IgD-negative memory B cell (primary cell): ENCODE measurements at regions not wholly inside any gene's neighbourhood (a gene's known extent, or its start where the extent isn't known, plus 50 kb on each side); places are given as distances from the start of the nearest gene placed in this dataset.
A peak's percentile ranks its signal among the peaks of the same experiment; 100 is the strongest.
"Not testable (repeated sequence)": the region's sequence is repeated elsewhere in the genome, so short reads cannot be mapped to it uniquely, and the experiment has no call there.

ENCODE experiments used
- H3K27ac Mint-ChIP-seq, 3 donors: one replicate each; pipeline ENCODE4 v1.8.0; 2020 to 2022; ENCODE audit warnings: mild to moderate bottlenecking in 3 of 3, mixed read lengths in 3 of 3, moderate library complexity in 1 of 3
- H3K27me3 Mint-ChIP-seq: one replicate; pipeline ENCODE4 v1.8.0; 2021; ENCODE audit warnings: mixed read lengths
- H3K36me3 Mint-ChIP-seq: one replicate; pipeline ENCODE4 v1.8.0; 2020; ENCODE audit warnings: mild to moderate bottlenecking, mixed read lengths
- H3K4me1 Mint-ChIP-seq, 3 donors: one replicate each; pipeline ENCODE4 v1.8.0; 2020 to 2022; ENCODE audit warnings: mixed read lengths in 3 of 3, mild to moderate bottlenecking in 1 of 3
- H3K4me3 Mint-ChIP-seq, 4 donors: one replicate each; pipeline ENCODE4 v1.8.0; 2020 to 2022; ENCODE audit warnings: mild to moderate bottlenecking in 4 of 4, mixed read lengths in 4 of 4, moderate library complexity in 3 of 4
- H3K9me3 Mint-ChIP-seq, 3 donors: one replicate each; pipeline ENCODE4 v1.8.0; 2020 to 2021; ENCODE audit warnings: mixed read lengths in 3 of 3, mild to moderate bottlenecking in 1 of 3

DNA sequence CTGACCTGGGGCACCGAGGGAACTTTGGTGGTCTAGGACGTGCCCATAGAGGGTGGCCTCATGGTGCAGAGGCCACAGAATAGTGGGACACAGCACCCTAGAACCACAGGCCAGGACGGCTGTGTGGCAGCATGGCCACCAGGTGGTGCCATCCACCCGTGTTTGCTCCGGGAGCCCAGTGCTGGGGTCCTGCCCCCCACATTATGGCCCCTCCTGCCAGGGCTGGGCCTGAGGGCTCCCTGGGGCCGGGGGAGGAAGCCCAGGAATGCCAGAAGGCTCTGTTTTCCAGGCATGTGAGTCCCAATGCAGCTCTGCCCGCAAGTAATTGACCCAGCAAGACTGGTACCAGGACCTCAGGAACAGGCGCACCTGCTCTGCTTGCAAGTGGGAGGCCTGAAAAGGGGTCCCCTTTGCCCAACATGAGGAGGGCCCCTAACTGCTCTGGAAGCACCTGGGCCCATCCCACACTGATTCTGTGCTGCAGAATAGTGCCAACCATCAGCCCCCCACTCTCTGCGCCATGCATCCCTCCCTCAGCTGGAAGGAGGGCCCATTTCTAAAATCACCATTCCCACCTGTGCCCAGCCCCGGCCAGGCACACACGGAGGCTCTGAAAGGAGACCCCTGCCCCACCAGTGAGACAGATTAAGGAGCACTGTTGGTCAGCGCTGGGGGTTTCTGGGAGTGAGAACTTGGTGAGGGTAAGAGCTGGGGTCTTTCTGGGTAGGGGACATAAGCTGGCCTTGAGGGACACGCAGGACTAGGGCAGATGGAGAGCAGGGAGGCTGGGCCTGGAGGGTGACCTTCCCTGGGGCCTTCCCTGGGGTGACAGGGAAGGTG is 174.4 kb downstream of the TBC1D2B start:
- H3K36me3 Mint-ChIP-seq, H3K27me3 Mint-ChIP-seq, H3K4me1 Mint-ChIP-seq, H3K9me3 Mint-ChIP-seq, H3K4me3 Mint-ChIP-seq, H3K27ac Mint-ChIP-seq: not testable (repeated sequence)

DNA sequence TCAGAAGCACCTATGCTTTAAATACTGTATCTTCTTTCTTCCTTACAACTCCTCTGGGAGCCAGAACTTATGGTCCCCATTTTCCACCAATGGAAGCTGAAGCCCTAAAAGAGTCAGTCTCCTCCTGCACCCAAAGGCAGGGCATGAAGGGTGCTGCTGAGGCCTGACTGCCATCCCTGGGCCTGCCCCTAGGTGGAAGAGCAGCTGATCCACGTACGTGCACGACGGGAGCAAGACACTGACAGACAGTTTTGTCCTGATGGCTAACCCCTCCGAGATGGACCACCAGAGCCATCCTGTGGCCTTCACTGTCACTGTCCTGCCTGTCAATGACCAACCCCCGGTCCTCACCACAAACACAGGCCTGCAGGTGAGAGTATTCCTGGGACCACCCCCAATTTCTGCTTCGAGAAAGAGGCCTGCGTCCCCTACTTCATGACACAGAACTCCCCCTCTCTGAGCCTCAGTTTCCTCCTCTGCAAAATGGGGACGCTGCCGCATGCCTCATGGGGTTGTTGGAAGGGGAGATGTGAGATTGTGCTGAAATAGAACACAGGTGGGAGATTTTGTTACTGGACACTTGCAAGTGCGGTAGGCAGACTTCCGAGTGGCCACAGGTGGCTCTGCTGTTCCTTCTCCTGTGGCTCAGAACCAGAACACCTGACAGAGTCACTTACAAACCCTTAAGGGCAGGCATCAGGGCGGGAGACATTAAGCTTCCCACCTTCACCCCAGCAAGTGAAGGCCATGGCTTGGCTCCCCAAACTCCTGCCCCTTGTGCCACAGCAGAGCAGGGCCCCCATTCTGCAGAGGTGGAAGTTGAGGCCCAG is 175.4 kb downstream of the TBC1D2B start:
- H3K27me3 Mint-ChIP-seq = peaks cover 5% of the 10 kb centered on the region
- H3K9me3 Mint-ChIP-seq = peaks cover 0 to 1% (median 0%) of the 10 kb centered on the region in 3 donors
- no peaks in the 10 kb centered on the region for H3K36me3 Mint-ChIP-seq
- H3K27ac Mint-ChIP-seq = no peak overlapping the region
- H3K4me1 Mint-ChIP-seq = no peaks in the 10 kb centered on the region
- H3K4me3 Mint-ChIP-seq = no peak overlapping the region

DNA sequence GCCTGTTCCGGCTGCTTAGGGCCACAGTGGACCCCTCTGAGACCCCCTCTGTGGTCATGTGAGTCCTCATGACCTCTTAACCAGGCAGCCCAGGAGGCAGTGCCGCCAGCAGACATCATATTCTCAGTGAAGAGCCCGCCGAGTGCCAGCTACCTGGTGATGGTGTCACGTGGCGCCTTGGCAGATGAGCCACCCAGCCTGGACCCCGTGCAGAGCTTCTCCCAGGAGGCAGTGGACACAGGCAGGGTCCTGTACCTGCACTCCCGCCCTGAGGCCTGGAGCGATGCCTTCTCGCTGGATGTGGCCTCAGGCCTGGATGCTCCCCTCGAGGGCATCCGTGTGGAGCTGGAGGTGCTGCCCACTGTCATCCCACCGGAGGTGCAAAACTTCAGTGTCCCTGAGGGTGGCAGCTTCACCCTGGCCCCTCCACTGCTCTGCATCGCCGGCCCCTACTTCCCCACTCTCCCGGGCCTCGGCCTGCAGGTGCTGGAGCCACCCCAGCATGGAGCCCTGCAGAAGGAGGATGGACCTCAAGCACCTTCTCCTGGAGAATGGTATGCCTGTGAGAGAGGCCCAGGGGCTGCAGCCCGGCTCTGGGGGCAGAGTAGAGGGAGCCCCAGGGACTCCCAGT is 176.1 kb downstream of the TBC1D2B start:
- Mint-ChIP-seq H3K4me3 (no peak overlapping the region), H3K9me3 (peaks cover 0 to 1% (median 0%) of the 10 kb centered on the region in 3 donors), H3K27ac (no peak overlapping the region), H3K36me3 (no peaks in the 10 kb centered on the region), H3K27me3 (peaks cover 4% of the 10 kb centered on the region), H3K4me1 (no peaks in the 10 kb centered on the region)

DNA sequence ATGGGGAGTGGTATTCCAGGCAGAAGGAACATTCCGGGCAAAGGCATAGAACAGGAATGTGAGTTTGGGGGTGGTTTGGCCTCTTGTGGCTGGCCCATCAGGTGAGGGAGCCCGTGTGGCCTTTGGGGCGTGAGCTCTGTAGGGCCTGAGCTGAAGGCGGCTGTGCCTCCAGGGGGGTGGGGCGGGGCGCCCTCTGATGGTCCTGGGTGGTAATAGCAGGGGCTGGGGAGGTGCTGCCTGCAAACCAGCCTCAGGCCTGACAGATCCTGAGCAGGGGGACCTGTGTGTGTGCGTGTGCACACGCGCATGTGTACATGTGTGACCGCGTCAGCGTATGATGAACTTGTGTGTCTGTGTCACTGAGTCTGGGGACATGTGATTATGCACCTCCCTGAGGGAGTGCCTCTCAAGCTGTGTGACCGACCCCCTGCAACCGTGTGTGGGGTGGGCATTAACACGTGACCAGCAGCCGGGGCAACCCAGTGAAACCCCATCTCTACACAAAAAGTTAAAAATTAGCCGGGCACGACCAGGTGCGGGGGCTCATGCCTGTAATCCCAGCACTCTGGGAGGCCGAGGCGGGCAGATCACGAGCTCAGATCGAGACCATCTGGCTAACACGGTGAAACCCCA is 177.1 kb downstream of the TBC1D2B start:
- H3K36me3 Mint-ChIP-seq, H3K4me1 Mint-ChIP-seq, H3K4me3 Mint-ChIP-seq, H3K27me3 Mint-ChIP-seq, H3K9me3 Mint-ChIP-seq, H3K27ac Mint-ChIP-seq: not testable (repeated sequence)

DNA sequence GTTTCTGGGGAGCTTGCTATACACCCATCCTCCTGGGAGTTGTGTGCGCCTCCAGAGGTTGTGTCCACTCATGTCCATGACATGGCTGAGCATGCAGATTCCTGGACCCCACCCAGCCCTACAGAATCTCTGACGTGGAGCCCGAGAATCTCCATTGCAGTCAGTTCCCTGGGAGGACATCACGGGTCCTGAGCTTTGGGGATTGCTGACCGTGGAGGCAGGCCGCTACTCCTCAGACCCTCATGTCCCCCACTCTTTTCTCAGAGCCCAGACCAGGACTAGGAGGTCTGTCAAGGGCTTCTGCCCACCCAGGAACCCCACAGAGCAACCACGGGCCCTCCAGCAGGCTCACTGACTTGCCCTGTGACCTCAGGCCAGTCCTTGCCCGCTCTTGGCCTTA is 177.7 kb downstream of the TBC1D2B start:
- not testable (repeated sequence) for H3K27ac Mint-ChIP-seq, H3K36me3 Mint-ChIP-seq, H3K4me3 Mint-ChIP-seq, H3K27me3 Mint-ChIP-seq, H3K9me3 Mint-ChIP-seq, H3K4me1 Mint-ChIP-seq

DNA sequence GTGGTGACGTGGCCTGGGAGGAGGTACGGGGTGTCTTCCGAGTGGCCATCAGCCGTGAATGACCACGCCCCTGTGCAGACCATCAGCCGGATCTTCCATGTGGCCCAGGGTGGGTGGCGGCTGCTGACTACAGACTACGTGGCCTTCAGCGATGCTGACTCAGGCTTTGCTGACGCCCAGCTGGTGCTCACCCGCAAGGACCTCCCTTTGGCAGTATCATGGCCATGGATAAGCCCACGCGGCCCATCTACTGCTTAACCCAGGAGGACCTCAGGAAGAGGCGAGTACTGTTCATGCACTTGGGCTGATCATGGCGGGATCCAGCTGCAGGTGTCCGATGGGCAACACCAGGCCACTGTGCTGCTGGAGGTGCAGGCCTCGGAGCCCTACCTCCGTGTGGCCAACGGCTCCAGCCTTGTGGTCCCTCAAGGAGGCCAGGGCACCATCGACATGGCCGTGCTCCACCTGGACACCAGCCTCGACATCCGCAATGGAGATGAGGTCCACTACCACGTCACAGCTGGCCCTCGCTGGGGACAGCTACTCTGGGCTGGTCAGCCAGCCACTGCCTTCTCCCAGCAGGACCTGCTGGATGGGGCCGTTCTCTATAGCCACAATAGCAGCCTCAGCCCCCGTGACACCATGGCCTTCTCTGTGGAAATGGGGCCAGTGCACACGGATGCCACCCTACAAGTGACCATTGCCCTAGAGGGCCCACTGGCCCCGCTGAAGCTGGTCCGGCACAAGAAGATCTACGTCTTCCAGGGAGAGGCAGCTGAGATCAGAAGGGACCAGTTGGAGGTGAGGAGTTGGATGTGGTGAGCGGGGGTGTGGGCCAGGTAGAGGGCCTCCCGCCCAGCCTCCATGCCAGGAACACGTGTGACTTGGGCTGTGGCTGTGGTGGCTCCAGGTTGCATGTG is 178.4 kb downstream of the TBC1D2B start:
- Mint-ChIP-seq H3K27me3 (peaks cover 8% of the 10 kb centered on the region), H3K27ac (no peak overlapping the region), H3K4me3 (no peak overlapping the region), H3K4me1 (peaks cover 0 to 5% (median 3%) of the 10 kb centered on the region in 3 donors), H3K36me3 (no peaks in the 10 kb centered on the region), H3K9me3 (peaks cover 0 to under 1% (median 0%) of the 10 kb centered on the region in 3 donors)

DNA sequence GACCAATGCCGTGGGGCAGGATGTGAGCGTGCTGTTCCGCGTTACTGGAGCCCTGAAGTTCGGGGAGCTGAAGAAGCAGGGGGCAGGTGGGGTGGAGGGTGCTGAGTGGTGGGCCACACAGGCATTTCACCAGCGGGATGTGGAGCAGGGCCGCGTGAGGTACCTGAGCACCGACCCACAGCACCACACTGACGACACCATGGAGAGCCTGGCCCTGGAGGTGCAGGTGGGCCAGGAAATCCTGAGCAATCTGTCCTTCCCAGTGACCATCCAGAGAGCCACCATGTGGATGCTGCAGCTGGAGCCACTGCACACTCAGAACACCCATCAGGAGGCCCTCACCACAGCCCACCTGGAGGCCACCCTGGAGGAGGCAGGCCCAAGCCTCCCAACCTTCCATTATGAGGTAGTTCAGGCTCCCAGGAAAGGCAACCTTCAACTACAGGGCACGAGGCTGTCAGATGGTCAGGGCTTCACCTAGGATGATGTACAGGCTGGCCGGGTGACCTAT is 179.6 kb downstream of the TBC1D2B start:
- H3K27me3 Mint-ChIP-seq = peaks cover 8% of the 10 kb centered on the region
- H3K9me3 Mint-ChIP-seq = no peaks in the 10 kb centered on the region
- no peaks in the 10 kb centered on the region for H3K36me3 Mint-ChIP-seq
- no peak overlapping the region for H3K27ac Mint-ChIP-seq
- H3K4me1 Mint-ChIP-seq = peaks cover 0 to 5% (median 3%) of the 10 kb centered on the region in 3 donors
- H3K4me3 Mint-ChIP-seq = no peak overlapping the region

DNA sequence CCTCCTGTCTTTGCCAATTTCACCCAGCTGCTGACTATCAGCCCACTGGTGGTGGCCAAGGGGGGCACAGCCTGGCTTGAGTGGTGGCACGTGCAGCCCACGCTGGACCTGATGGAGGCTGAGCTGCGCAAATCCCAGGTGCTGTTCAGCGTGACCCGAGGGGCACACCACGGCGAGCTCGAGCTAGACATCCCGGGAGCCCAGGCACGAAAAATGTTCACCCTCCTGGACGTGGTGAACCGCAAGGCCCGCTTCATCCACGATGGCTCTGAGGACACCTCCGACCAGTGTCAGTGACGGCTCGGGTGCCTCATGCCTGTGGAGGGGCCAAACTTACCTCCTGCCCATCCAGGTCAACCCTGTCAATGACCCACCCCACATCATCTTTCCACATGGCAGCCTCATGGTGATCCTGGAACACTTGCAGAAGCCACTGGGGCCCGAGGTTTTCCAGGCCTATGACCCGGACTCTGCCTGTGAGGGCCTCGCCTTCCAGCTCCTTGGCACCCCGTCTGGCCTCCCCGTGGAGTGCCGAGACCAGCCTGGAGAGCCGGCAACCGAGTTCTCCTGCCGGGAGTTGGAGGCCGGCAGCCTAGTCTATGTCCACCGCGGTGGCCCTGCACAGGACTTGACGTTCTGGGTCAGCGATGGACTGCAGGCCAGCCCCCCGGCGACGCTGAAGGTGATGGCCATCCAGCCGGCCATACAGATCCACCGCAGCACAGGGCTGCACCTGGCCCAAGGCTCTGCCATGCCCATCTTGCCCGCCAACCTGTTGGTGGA is 180.2 kb downstream of the TBC1D2B start:
- H3K27me3 Mint-ChIP-seq = peaks cover 11% of the 10 kb centered on the region
- H3K9me3 Mint-ChIP-seq, H3K36me3 Mint-ChIP-seq, H3K4me3 Mint-ChIP-seq, H3K4me1 Mint-ChIP-seq, H3K27ac Mint-ChIP-seq: not testable (repeated sequence)

DNA sequence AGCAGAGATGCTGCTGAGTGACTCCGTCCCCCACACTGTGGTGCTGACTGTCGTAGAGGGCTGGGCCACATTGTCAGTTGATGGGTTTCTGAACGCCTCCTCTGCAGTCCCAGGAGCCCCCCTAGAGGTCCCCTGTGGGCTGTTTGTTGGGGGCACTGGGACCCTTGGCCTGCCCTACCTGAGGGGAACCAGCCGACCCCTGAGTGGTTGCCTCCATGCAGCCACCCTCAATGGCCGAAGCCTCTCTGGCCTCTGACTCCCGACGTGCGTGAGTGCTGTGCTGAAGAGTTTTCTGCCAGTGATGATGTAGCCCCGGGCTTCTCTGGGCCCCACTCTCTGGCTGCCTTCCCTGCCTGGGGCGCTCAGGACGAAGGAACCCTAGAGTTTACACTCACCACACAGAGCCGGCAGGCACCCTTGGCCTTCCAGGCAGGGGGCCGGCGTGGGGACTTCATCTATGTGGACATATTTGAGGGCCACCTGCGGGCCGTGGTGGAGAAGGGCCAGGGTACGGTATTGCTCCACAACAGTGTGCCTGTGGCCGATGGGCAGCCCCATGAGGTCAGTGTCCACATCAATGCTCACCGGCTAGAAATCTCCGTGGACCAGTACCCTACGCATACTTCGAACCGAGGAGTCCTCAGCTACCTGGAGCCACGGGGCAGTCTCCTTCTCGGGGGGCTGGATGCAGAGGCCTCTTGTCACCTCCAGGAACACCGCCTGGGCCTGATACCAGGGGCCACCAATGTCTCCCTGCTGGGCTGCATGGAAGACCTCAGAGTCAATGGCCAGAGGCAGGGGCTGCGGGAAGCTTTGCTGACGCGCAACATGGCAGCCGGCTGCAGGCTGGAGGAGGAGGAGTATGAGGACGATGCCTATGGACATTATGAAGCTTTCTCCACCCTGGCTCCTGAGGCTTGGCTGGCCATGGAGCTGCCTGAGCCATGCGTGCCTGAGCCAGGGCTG is 181.1 kb downstream of the TBC1D2B start:
- H3K4me3 Mint-ChIP-seq, H3K36me3 Mint-ChIP-seq, H3K4me1 Mint-ChIP-seq, H3K9me3 Mint-ChIP-seq, H3K27ac Mint-ChIP-seq: not testable (repeated sequence)
- H3K27me3 Mint-ChIP-seq = peaks cover 12% of the 10 kb centered on the region

DNA sequence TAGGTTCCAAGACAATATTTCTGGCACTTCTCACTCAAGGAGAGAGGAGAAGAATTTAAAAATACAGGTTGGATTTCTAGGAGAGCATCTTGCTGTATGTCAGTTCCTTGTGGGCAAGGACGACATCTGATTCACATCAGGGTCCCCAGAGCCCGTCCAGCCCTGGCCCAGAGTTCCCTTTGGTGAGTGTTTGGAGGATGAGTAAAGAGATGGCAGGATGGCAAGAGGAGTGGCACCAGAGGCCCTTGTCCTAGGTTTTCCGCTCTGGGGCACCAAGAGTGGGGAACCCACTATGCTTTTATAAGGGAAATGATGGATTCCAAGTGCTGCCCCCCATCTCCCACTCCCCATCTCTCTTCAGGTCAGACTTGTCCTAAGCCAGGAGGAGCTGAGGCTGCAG is 181.8 kb downstream of the TBC1D2B start:
- Mint-ChIP-seq H3K9me3 (no peaks in the 10 kb centered on the region), H3K27ac (no peak overlapping the region), H3K4me3 (no peak overlapping the region), H3K4me1 (peaks cover 0 to 9% (median 5%) of the 10 kb centered on the region in 3 donors), H3K36me3 (no peaks in the 10 kb centered on the region), H3K27me3 (peaks cover 12% of the 10 kb centered on the region)

DNA sequence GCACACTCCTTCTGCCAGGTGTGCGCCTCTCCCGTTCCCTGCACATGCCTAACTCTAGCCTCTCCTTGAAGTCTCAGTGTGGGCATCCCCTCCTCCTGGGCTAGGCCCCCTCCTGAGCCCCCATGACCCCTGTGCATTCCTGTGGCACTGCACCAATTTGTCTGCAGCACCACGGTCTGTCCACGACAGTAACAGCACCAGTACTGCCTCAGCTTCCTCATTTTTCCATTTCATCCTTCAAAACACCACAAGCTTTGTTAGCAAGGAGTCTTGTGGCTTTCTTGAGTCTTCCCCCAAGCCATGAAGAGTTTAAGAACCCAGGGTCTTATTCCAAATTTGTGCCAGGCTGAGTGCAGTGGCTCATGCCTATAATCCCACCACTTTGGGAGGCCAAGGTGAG is 182.4 kb downstream of the TBC1D2B start:
- not testable (repeated sequence) for H3K9me3 Mint-ChIP-seq, H3K36me3 Mint-ChIP-seq, H3K27ac Mint-ChIP-seq, H3K4me1 Mint-ChIP-seq
- H3K27me3 Mint-ChIP-seq = peaks cover 10% of the 10 kb centered on the region
- peak overlapping the region in 1 of 4 donors; percentile 81 for H3K4me3 Mint-ChIP-seq

DNA sequence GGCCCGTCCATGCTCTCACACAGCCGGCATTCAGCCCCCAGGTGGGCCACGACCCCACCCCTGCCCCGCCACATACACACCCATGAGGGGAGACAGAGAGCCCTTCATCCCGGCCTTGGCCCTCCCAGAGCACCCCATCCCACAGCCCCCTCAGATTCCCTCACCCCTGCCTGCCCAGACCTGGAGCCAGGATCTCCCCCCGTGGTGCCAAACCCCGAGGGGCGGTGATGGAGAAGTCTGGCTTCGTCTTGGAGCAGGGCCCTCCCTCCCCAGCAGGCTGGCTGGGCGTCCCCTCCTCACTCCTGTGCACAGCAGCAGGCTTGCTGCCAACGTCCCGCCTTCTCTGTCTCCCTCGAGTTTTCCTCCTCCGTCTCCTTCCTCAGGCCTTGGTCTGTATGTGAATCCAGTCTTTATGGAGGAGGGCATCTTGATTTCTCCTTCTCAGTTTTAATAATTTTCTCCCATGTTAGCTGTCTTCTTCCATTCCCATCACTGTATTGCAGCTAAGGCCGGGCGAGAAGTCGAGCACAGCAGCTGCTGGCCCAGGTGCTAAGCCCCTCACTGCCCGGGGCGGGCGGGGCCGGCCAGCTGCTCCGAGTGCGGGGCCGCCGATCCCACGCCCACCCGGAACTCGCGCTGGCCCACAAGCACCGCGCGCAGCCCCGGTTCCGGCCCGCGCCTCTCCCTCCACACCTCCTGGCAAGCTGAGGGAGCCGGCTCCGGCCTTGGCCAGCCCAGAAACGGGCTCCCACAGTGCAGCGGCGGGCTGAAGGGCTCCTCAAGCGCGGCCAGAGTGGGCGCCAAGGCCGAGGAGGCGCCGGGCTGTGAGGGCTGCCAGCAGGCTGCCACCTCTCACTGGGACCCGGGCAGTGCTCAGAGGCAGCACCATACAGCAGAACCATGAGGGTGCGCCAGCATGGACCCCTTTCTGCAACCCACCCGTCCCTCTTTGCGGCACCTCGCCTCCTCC is 183.6 kb downstream of the TBC1D2B start:
- not testable (repeated sequence) for H3K4me1 Mint-ChIP-seq, H3K27ac Mint-ChIP-seq, H3K9me3 Mint-ChIP-seq, H3K36me3 Mint-ChIP-seq
- H3K4me3 Mint-ChIP-seq = peak overlapping the region in 2 of 4 donors; percentile 13 to 34
- peaks cover 10% of the 10 kb centered on the region for H3K27me3 Mint-ChIP-seq
